WTC11 (cell line): ENCODE measurements at regions not wholly inside any gene's neighbourhood (a gene's known extent, or its start where the extent isn't known, plus 50 kb on each side); places are given as distances from the start of the nearest gene placed in this dataset.
A peak's percentile ranks its signal among the peaks of the same experiment; 100 is the strongest.

Source experiments
- ATAC-seq: fragments of 200-7000 bp; cut with Tn5 transposase; 2 replicates; pipeline ENCODE4 v1.10.0; 2021; ENCODE audit warnings: mild to moderate bottlenecking, moderate library complexity
- CTCF ChIA-PET: fragments of 300-600 bp; sonication (Branson Sonifier 250); formaldehyde crosslinking; loops from one replicate; lab custom pipeline; 2021; ENCODE audit warnings: antibody characterized with exemption; lab: Charles Lee
- POLR2A ChIA-PET: fragments of 350-600 bp; sonication (Branson Sonifier 250); formaldehyde crosslinking; loops from one replicate; lab custom pipeline; 2021; ENCODE audit warnings: antibody characterized with exemption; lab: Charles Lee
- DNase-seq: peaks from one replicate; pipeline ENCODE4 v3.0.0; 2021; ENCODE audit warnings: low spot score
- H3K27ac Mint-ChIP-seq: 2 replicates; pipeline ENCODE4 v1.8.0; 2021; ENCODE audit warnings: mixed read lengths
- H3K27me3 Mint-ChIP-seq: 2 replicates; pipeline ENCODE4 v1.8.0; 2021; ENCODE audit warnings: low read depth, mild to moderate bottlenecking, moderate library complexity, mixed read lengths
- H3K36me3 Mint-ChIP-seq: 2 replicates; pipeline ENCODE4 v1.8.0; 2021; ENCODE audit warnings: mixed read lengths
- H3K4me1 Mint-ChIP-seq: 2 replicates; pipeline ENCODE4 v1.8.0; 2022; ENCODE audit warnings: mixed read lengths
- H3K4me3 Mint-ChIP-seq: 2 replicates; pipeline ENCODE4 v1.8.0; 2021; ENCODE audit warnings: mild to moderate bottlenecking, moderate library complexity, mixed read lengths
- H3K9me3 Mint-ChIP-seq: 2 replicates; pipeline ENCODE4 v1.8.0; 2021; ENCODE audit warnings: mixed read lengths
- ARID4B ChIP-seq: sonication (generic); formaldehyde crosslinking; IDR thresholded peaks from 2 replicates; pipeline ENCODE4 v1.8.0; 2023; ENCODE audit warnings: missing genetic modification reagents, mild to moderate bottlenecking, borderline replicate concordance
- KAT7 ChIP-seq: sonication (generic); formaldehyde crosslinking; IDR thresholded peaks from 2 replicates; pipeline ENCODE4 v1.8.1; 2023; ENCODE audit warnings: missing genetic modification reagents, mild to moderate bottlenecking, borderline replicate concordance
- NFATC4 ChIP-seq: fragments of 250-450 bp; sonication (Bioruptor Pico); IDR thresholded peaks from 2 replicates; pipeline ENCODE4 v1.9.0; 2021; ENCODE audit warnings: mild to moderate bottlenecking
- NR1H2 ChIP-seq: sonication (generic); formaldehyde crosslinking; IDR thresholded peaks from 2 replicates; pipeline ENCODE4 v1.9.0; 2021; ENCODE audit warnings: mild to moderate bottlenecking, moderate library complexity, missing genetic modification reagents
- PRDM15 ChIP-seq: sonication (generic); formaldehyde crosslinking; IDR thresholded peaks from 2 replicates; pipeline ENCODE4 v1.8.0; 2022; ENCODE audit warnings: missing genetic modification reagents
- SP1 ChIP-seq: sonication (generic); formaldehyde crosslinking; conservative IDR thresholded peaks from 2 replicates; pipeline ENCODE4 v1.8.1; 2022; ENCODE audit warnings: missing genetic modification reagents
- ZBTB21 ChIP-seq: sonication (generic); formaldehyde crosslinking; IDR thresholded peaks from 2 replicates; pipeline ENCODE4 v1.8.1; 2023; ENCODE audit warnings: mild to moderate bottlenecking, missing genetic modification reagents, borderline replicate concordance
- ZNF121 ChIP-seq: sonication (generic); formaldehyde crosslinking; IDR thresholded peaks from 2 replicates; pipeline ENCODE4 v1.8.0; 2023; ENCODE audit warnings: missing genetic modification reagents
- ZNF671 ChIP-seq: fragments of 250-450 bp; sonication (Bioruptor Pico); IDR thresholded peaks from 2 replicates; pipeline ENCODE4 v1.8.0; 2021; ENCODE audit warnings: mild to moderate bottlenecking
- TF ChIP-seq, protein P1 (sequence below): sonication (generic); formaldehyde crosslinking; IDR thresholded peaks from 2 replicates; pipeline ENCODE4 v1.8.1; 2022; ENCODE audit warnings: low read depth, mild to moderate bottlenecking, moderate library complexity, missing genetic modification reagents, borderline replicate concordance
- TF ChIP-seq, protein P2 (sequence below): sonication (generic); formaldehyde crosslinking; IDR thresholded peaks from 2 replicates; pipeline ENCODE4 v1.8.1; 2022; ENCODE audit warnings: mild to moderate bottlenecking, missing genetic modification reagents, moderate library complexity, borderline replicate concordance

GRCh38 chr12:116666305-116666673 lies 71.6 kb downstream of the SPRING1 start:
- DNase-seq (peak; percentile 27), ATAC-seq (peak; percentile 57)
- POLR2A ChIA-PET: interaction anchor here (0.5 kb wide), 1 partner anchor 22 kb away, joined by 5 read pairs; no protein-coding TSS in a partner anchor
- no peak overlapping the region for H3K4me3 Mint-ChIP-seq
- CTCF ChIA-PET: interaction anchor here (0.6 to 1.4 kb wide), 2 partner anchors 22 to 347 kb away, joined by 3 to 4 read pairs; no protein-coding TSS in a partner anchor
- 0 out of 2 replicates have a peak, but pooled peaks cover 4% of the 10 kb centered on the region for H3K9me3 Mint-ChIP-seq
- H3K36me3 Mint-ChIP-seq: no peaks in the 10 kb centered on the region
- no peaks in the 10 kb centered on the region for H3K27me3 Mint-ChIP-seq
- peak overlapping the region; percentile 5; the same call in 1 of the 2 replicates for H3K27ac Mint-ChIP-seq
- H3K4me1 Mint-ChIP-seq: peaks cover 43% of the 10 kb centered on the region
- TF ChIP-seq ZBTB21 (CRISPR knock-in tag): no peak
- peak; percentile 30; the same call in 1 of the 2 replicates for TF ChIP-seq ZNF121 (CRISPR knock-in tag)

DNA sequence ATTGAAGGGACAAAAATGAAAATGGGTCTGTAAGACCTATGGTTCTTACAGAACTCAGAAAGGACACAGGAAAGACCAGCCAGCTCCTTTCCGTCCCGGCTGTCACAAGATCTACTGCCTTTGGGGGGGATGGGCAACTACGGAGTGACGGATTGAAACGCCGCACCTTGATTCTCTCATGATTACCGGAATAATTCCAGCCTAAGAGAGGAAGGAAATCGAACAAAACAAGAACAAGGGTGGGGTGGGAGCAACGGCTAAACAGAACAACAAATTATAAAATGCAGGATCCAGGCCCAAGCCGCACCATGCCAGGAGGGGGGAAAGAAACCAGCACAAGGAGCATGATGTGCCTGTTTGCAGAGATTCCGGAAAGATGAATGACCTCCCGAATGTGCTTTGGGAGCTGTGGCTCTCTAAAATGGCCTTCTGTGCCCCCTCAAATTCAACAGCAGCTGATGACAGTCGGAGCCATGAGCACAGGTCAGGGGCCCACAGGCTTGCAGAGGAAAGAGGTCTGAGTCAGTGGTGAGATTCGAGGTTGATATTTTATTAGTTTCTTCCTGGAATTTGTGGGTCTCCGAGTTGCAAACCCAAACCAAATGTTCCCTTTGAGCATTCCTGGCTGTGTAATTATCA lies 72.1 kb downstream of the SPRING1 start:
- POLR2A ChIA-PET: interaction anchor here (0.5 kb wide), 1 partner anchor 22 kb away, joined by 5 read pairs; no protein-coding TSS in a partner anchor

More for the DNA sequence above, 72.1 kb downstream of the SPRING1 start:
- Mint-ChIP-seq H3K27me3 (no peaks in the 10 kb centered on the region), H3K36me3 (no peaks in the 10 kb centered on the region)
- CTCF ChIA-PET: interaction anchor here (0.6 to 1.4 kb wide), 3 partner anchors 22 to 346 kb away, joined by 3 to 6 read pairs (median 4); no protein-coding TSS in a partner anchor
- ATAC-seq: peak; percentile 11
- TF ChIP-seq, protein P1, sequence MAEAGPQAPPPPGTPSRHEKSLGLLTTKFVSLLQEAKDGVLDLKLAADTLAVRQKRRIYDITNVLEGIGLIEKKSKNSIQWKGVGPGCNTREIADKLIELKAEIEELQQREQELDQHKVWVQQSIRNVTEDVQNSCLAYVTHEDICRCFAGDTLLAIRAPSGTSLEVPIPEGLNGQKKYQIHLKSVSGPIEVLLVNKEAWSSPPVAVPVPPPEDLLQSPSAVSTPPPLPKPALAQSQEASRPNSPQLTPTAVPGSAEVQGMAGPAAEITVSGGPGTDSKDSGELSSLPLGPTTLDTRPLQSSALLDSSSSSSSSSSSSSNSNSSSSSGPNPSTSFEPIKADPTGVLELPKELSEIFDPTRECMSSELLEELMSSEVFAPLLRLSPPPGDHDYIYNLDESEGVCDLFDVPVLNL (CRISPR knock-in tag): no peak
- TF ChIP-seq SP1 (CRISPR knock-in tag): no peak
- no peak for TF ChIP-seq NR1H2 (CRISPR knock-in tag)
- TF ChIP-seq, protein P2, sequence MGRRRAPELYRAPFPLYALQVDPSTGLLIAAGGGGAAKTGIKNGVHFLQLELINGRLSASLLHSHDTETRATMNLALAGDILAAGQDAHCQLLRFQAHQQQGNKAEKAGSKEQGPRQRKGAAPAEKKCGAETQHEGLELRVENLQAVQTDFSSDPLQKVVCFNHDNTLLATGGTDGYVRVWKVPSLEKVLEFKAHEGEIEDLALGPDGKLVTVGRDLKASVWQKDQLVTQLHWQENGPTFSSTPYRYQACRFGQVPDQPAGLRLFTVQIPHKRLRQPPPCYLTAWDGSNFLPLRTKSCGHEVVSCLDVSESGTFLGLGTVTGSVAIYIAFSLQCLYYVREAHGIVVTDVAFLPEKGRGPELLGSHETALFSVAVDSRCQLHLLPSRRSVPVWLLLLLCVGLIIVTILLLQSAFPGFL (CRISPR knock-in tag): no peak
- no peak for TF ChIP-seq ARID4B
- no peak for TF ChIP-seq NFATC4 (CRISPR knock-in tag)
- no peak for TF ChIP-seq KAT7 (CRISPR knock-in tag)
- no peak for TF ChIP-seq PRDM15 (CRISPR knock-in tag)
- no peak for TF ChIP-seq ZNF671
- TF ChIP-seq, all 79 proteins: peak for 0
- H3K27ac Mint-ChIP-seq: peak overlapping the region; percentile 35
- H3K9me3 Mint-ChIP-seq: 0 out of 2 replicates have a peak, but pooled peaks cover 6% of the 10 kb centered on the region
- no peak for DNase-seq
- no peak overlapping the region for H3K4me3 Mint-ChIP-seq
- peaks cover 43% of the 10 kb centered on the region for H3K4me1 Mint-ChIP-seq
